Ishikawa (cell line): ENCODE measurements at regions not wholly inside any gene's neighbourhood (a gene's known extent, or its start where the extent isn't known, plus 50 kb on each side); places are given as distances from the start of the nearest gene placed in this dataset.
A peak's percentile ranks its signal among the peaks of the same experiment; 100 is the strongest.

Source experiments
- CEBPB ChIP-seq: IDR thresholded peaks from 2 replicates; pipeline ENCODE4 v1.6.1; 2012
- CREB1 ChIP-seq: IDR thresholded peaks from 2 replicates; pipeline ENCODE4 v1.6.1; 2012; ENCODE audit warnings: low read depth
- EGR1 ChIP-seq: IDR thresholded peaks from 2 replicates; pipeline ENCODE4 v1.6.1; 2012
- EP300 ChIP-seq: IDR thresholded peaks from 2 replicates; pipeline ENCODE4 v1.6.1; 2012; ENCODE audit warnings: borderline replicate concordance
- FOXM1 ChIP-seq: IDR thresholded peaks from 2 replicates; pipeline ENCODE4 v1.6.1; 2012; ENCODE audit warnings: low read depth, borderline replicate concordance
- MAX ChIP-seq: IDR thresholded peaks from 2 replicates; pipeline ENCODE4 v1.6.1; 2012
- NFIC ChIP-seq: IDR thresholded peaks from 2 replicates; pipeline ENCODE4 v1.6.1; 2012
- RAD21 ChIP-seq: IDR thresholded peaks from 2 replicates; pipeline ENCODE4 v1.6.1; 2012; ENCODE audit warnings: low read depth
- REST ChIP-seq: IDR thresholded peaks from 2 replicates; pipeline ENCODE4 v1.6.1; 2012; ENCODE audit warnings: low read depth, mild to moderate bottlenecking
- TAF1 ChIP-seq: IDR thresholded peaks from 2 replicates; pipeline ENCODE4 v1.6.1; 2012; ENCODE audit warnings: low read depth, mild to moderate bottlenecking
- TCF12 ChIP-seq: IDR thresholded peaks from 2 replicates; pipeline ENCODE4 v1.6.1; 2012; ENCODE audit warnings: low read depth
- TEAD4 ChIP-seq: IDR thresholded peaks from 2 replicates; pipeline ENCODE4 v1.6.1; 2012
- USF1 ChIP-seq: IDR thresholded peaks from 2 replicates; pipeline ENCODE4 v1.6.1; 2012
- YY1 ChIP-seq: IDR thresholded peaks from 2 replicates; pipeline ENCODE4 v1.6.1; 2012; ENCODE audit warnings: low read depth
- ZBTB7A ChIP-seq: IDR thresholded peaks from 2 replicates; pipeline ENCODE4 v1.6.1; 2012; ENCODE audit warnings: low read depth

GRCh38 chr2:39546409-39546808 lies 109.3 kb upstream of the MAP4K3 start:
- TF ChIP-seq CEBPB (peak; percentile 33; the same call in 1 of the 2 replicates), TEAD4 (no peak)

GRCh38 chr2:39546937-39547336 lies 109.9 kb upstream of the MAP4K3 start:
- TF ChIP-seq NFIC, result no peak
- TF ChIP-seq EP300, result no peak
- no peak for TF ChIP-seq RAD21
- no peak for TF ChIP-seq FOXM1
- TF ChIP-seq MAX, result no peak
- TF ChIP-seq USF1, result no peak
- TF ChIP-seq TAF1, result no peak
- no peak for TF ChIP-seq TCF12
- no peak for TF ChIP-seq REST

- TF ChIP-seq CEBPB (peak; percentile 72), NFIC (no peak), TEAD4 (peak; percentile 43; the same call in 1 of the 2 replicates), ZBTB7A (no peak)
Measured at GRCh38 chr2:39547811-39548719, 111.0 kb upstream of the MAP4K3 start.

GRCh38 chr2:39549000-39549399 lies 111.9 kb upstream of the MAP4K3 start:
- TF ChIP-seq TEAD4 (no peak), CEBPB (no peak), REST (no peak)

- TF ChIP-seq REST, result no peak
- no peak for TF ChIP-seq ZBTB7A
- TF ChIP-seq EGR1, result no peak
- no peak for TF ChIP-seq CREB1
- TF ChIP-seq MAX, result no peak
- TF ChIP-seq YY1, result no peak
- TF ChIP-seq TEAD4, result no peak
- TF ChIP-seq TCF12, result no peak
- TF ChIP-seq NFIC, result no peak
- no peak for TF ChIP-seq CEBPB
- no peak for TF ChIP-seq FOXM1
Measured at GRCh38 chr2:39549718-39550464, 112.8 kb upstream of the MAP4K3 start.
